Esophagus muscularis mucosa (tissue), 3 donors: ENCODE measurements at regions not wholly inside any gene's neighbourhood (a gene's known extent, or its start where the extent isn't known, plus 50 kb on each side); places are given as distances from the start of the nearest gene placed in this dataset.

Source experiments
- CTCF ChIP-seq, 3 experiments: fragments of 200-600 bp in 2 of 3; fragments of 450-650 bp in 1 of 3; sonication (generic) in 2 of 3; IDR thresholded peaks; one replicate each; pipeline ENCODE4 v1.5.1; 2017 to 2019; ENCODE audit warnings: antibody characterized with exemption in 3 of 3, mild to moderate bottlenecking in 2 of 3, moderate library complexity in 1 of 3
- POLR2A ChIP-seq: fragments of 450-650 bp; IDR thresholded peaks from one replicate; pipeline ENCODE4 v1.6.1; 2017; ENCODE audit warnings: antibody characterized with exemption, moderate library complexity, mild to moderate bottlenecking, low read depth

GRCh38 chr2:126766295-126766968 lies 110.5 kb downstream of the GYPC start:
- TF ChIP-seq CTCF (IDR thresholded peaks at IDR 0.05) (no peak), POLR2A (no peak)
